ENCODE measurements at regions not wholly inside any gene's neighbourhood (a gene's known extent, or its start where the extent isn't known, plus 50 kb on each side); places are given as distances from the start of the nearest gene placed in this dataset.

DNA sequence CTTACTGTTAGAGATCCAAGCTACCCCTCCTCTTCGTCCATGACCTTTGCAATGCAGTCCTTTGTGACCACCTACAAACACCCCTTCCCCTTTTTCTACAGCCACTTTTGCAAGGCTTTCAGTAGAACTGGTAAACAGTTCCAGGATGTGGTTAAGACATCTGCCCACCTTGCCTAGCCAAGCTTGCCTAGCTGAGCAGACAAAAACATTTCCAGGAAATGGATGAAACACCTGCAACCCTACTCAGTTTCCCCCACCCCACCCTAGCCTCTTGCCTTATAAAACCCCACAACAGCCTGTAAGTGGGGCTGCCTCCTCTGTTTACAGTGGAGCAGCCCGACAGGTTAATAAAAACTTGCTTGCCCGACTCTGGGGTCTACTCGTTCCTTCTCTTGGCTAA lies 133.8 kb downstream of the ZC4H2 start:
- Histone ChIP-seq H3K27me3 (ENCODE audit: insufficient read depth, low read length, poor library complexity, severe bottlenecking) (no peaks in the 10 kb centered on the region), H3K36me3 (ENCODE audit: insufficient read depth, low read length) (no peaks in the 10 kb centered on the region), H3K9me2 (replicated peaks; ENCODE audit: low read depth, low read length) (no peaks in the 10 kb centered on the region), H3F3A (ENCODE audit: low read depth) (no peaks in the 10 kb centered on the region), H3K4me1 (ENCODE audit: insufficient read depth, low read length, poor library complexity, severe bottlenecking) (peaks cover 27% of the 10 kb centered on the region), H4K20me1 (ENCODE audit: insufficient read depth, low read length, poor library complexity, severe bottlenecking) (no peaks in the 10 kb centered on the region), H3K4me2 (ENCODE audit: low read depth, low read length, poor library complexity, severe bottlenecking) (peak overlapping the region; percentile 70), H3K9ac (ENCODE audit: low read depth, low read length, poor library complexity, severe bottlenecking) (peak overlapping the region; percentile 56), H2AFZ (ENCODE audit: low read length) (no peak overlapping the region), H3K9me3 (ENCODE audit: insufficient read depth, low read depth, low read length) (no peaks in the 10 kb centered on the region), H3K4me3 (ENCODE audit: low read length, poor library complexity, severe bottlenecking) (peak overlapping the region; percentile 57), H3K79me2 (ENCODE audit: insufficient read depth, low read length) (no peaks in the 10 kb centered on the region)
- TF ChIP-seq CTCF (conservative IDR thresholded peaks at IDR 0.05; ENCODE audit: low read length) (no peak), EZH2phosphoT487 (IDR thresholded peaks at IDR 0.05; ENCODE audit: borderline replicate concordance) (no peak)

- Histone ChIP-seq H3K4me3 (ENCODE audit: low read length, poor library complexity, severe bottlenecking) (no peak overlapping the region), H4K20me1 (ENCODE audit: insufficient read depth, low read length, poor library complexity, severe bottlenecking) (no peaks in the 10 kb centered on the region), H3K4me1 (ENCODE audit: insufficient read depth, low read length, poor library complexity, severe bottlenecking) (no peaks in the 10 kb centered on the region), H3F3A (ENCODE audit: low read depth) (no peaks in the 10 kb centered on the region), H2AFZ (ENCODE audit: low read length) (no peak overlapping the region), H3K4me2 (ENCODE audit: low read depth, low read length, poor library complexity, severe bottlenecking) (no peak overlapping the region), H3K79me2 (ENCODE audit: insufficient read depth, low read length) (no peaks in the 10 kb centered on the region), H3K9ac (ENCODE audit: low read depth, low read length, poor library complexity, severe bottlenecking) (no peak overlapping the region), H3K27me3 (ENCODE audit: insufficient read depth, low read length, poor library complexity, severe bottlenecking) (no peaks in the 10 kb centered on the region), H3K9me3 (ENCODE audit: insufficient read depth, low read depth, low read length) (no peaks in the 10 kb centered on the region), H3K9me2 (replicated peaks; ENCODE audit: low read depth, low read length) (no peaks in the 10 kb centered on the region), H3K36me3 (ENCODE audit: insufficient read depth, low read length) (no peaks in the 10 kb centered on the region)
- no peak for TF ChIP-seq CTCF (conservative IDR thresholded peaks at IDR 0.05; ENCODE audit: low read length)
- no peak for TF ChIP-seq EZH2phosphoT487 (IDR thresholded peaks at IDR 0.05; ENCODE audit: borderline replicate concordance)
These were observed 170.6 kb downstream of the ZC4H2 start for GRCh38 chrX:64805683-64806082.

- Histone ChIP-seq H3K79me2 (ENCODE audit: insufficient read depth, low read length) (no peaks in the 10 kb centered on the region), H4K20me1 (ENCODE audit: insufficient read depth, low read length, poor library complexity, severe bottlenecking) (no peaks in the 10 kb centered on the region), H2AFZ (ENCODE audit: low read length) (no peak overlapping the region), H3F3A (ENCODE audit: low read depth) (no peaks in the 10 kb centered on the region), H3K27me3 (ENCODE audit: insufficient read depth, low read length, poor library complexity, severe bottlenecking) (no peaks in the 10 kb centered on the region), H3K9me3 (ENCODE audit: insufficient read depth, low read depth, low read length) (no peaks in the 10 kb centered on the region), H3K9ac (ENCODE audit: low read depth, low read length, poor library complexity, severe bottlenecking) (no peak overlapping the region), H3K4me3 (ENCODE audit: low read length, poor library complexity, severe bottlenecking) (no peak overlapping the region), H3K36me3 (ENCODE audit: insufficient read depth, low read length) (no peaks in the 10 kb centered on the region), H3K9me2 (replicated peaks; ENCODE audit: low read depth, low read length) (no peaks in the 10 kb centered on the region), H3K4me1 (ENCODE audit: insufficient read depth, low read length, poor library complexity, severe bottlenecking) (no peaks in the 10 kb centered on the region), H3K4me2 (ENCODE audit: low read depth, low read length, poor library complexity, severe bottlenecking) (no peak overlapping the region)
- TF ChIP-seq EZH2phosphoT487 (IDR thresholded peaks at IDR 0.05; ENCODE audit: borderline replicate concordance) (no peak), CTCF (conservative IDR thresholded peaks at IDR 0.05; ENCODE audit: low read length) (no peak)
These were observed 183.5 kb downstream of the ZC4H2 start for GRCh38 chrX:64792598-64793337.

Measured in Loucy (cell line).